GM12878 (cell line): ENCODE measurements at regions not wholly inside any gene's neighbourhood (a gene's known extent, or its start where the extent isn't known, plus 50 kb on each side); places are given as distances from the start of the nearest gene placed in this dataset.

Experiments
- CHD2 ChIP-seq: IDR thresholded peaks from 2 replicates; pipeline ENCODE4 v1.6.1; 2011; ENCODE audit warnings: low read depth, low read length, improper control_type of control experiment, borderline replicate concordance
- JUND ChIP-seq: IDR thresholded peaks from 2 replicates; pipeline ENCODE4 v1.6.1; 2012; ENCODE audit warnings: low read depth, mild to moderate bottlenecking, low read length, improper control_type of control experiment, moderate library complexity
- NFYB ChIP-seq: IDR thresholded peaks from 2 replicates; pipeline ENCODE4 v1.6.1; 2011; ENCODE audit warnings: low read depth, mild to moderate bottlenecking, low read length, improper control_type of control experiment, moderate library complexity; ENCODE audit not compliant: insufficient read depth
- NRF1 ChIP-seq: conservative IDR thresholded peaks from 2 replicates; pipeline ENCODE4 v1.6.1; 2011; ENCODE audit warnings: mild to moderate bottlenecking, low read depth, low read length, improper control_type of control experiment
- PAX5 ChIP-seq: IDR thresholded peaks from 2 replicates; pipeline ENCODE4 v1.6.1; 2011; ENCODE audit warnings: low read depth, low read length, borderline replicate concordance
- POLR2AphosphoS2 ChIP-seq: IDR thresholded peaks from 2 replicates; pipeline ENCODE4 v1.6.1; 2011; ENCODE audit warnings: low read depth, mild to moderate bottlenecking, low read length, improper control_type of control experiment, moderate library complexity
- POLR2AphosphoS5 ChIP-seq: IDR thresholded peaks from 2 replicates; pipeline ENCODE4 v1.6.1; 2011; ENCODE audit warnings: mild to moderate bottlenecking, low read length, inconsistent platforms
- RFX5 ChIP-seq: IDR thresholded peaks from 2 replicates; pipeline ENCODE4 v1.6.1; 2011; ENCODE audit warnings: low read depth, low read length, improper control_type of control experiment
- ZNF274 ChIP-seq: IDR thresholded peaks from one replicate; pipeline ENCODE4 v1.8.0; 2011; ENCODE audit not compliant: insufficient read length, insufficient read depth
- ZSCAN29 ChIP-seq: fragments of 450-650 bp; IDR thresholded peaks from 2 replicates; pipeline ENCODE4 v1.6.1; 2017; ENCODE audit warnings: mild to moderate bottlenecking, moderate library complexity
- TF ChIP-seq, protein P1 (sequence below): fragments of 450-650 bp; conservative IDR thresholded peaks from 2 replicates; pipeline ENCODE4 v1.6.1; 2017; ENCODE audit warnings: mild to moderate bottlenecking, moderate library complexity
- TF ChIP-seq, protein P2 (sequence below), 3 experiments: IDR thresholded peaks in 2 of 3; conservative IDR thresholded peaks in 1 of 3; 2 replicates each; pipeline ENCODE4 v1.5.1; 2011; ENCODE audit warnings: low read depth in 3 of 3, low read length in 3 of 3, mild to moderate bottlenecking in 3 of 3, control low read depth in 2 of 3, moderate library complexity in 2 of 3, inconsistent platforms in 1 of 3, mixed read lengths in 1 of 3; ENCODE audit not compliant: control insufficient read depth in 2 of 3, insufficient read depth in 1 of 3; ENCODE audit errors: extremely low read depth in 1 of 3
- TF ChIP-seq, protein P3 (sequence below): IDR thresholded peaks from 2 replicates; pipeline ENCODE4 v1.6.1; 2012; ENCODE audit warnings: mild to moderate bottlenecking, low read depth, low read length
- TF ChIP-seq, protein P4 (sequence below): fragments of 450-650 bp; IDR thresholded peaks from 2 replicates; pipeline ENCODE4 v1.6.1; 2016; ENCODE audit warnings: mild to moderate bottlenecking

DNA sequence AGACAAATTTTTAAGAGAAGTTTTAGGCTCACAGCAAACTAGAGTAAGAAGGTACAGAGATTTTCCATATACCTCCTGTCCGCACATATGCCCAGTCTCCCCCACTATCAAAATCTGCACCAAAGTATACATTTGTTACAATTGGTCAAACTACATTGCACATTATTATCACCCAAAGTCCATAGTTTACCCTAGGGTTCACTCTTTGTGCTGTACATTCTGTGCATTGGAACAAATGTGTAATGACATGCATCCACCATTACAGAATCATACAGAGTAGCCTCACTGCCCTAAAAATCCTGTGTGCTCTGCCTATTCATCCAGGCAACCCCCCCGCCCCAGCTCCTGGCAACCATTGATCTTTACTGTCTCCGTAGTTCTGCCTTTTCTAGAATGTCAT, 61.7 kb upstream of the SPRED2 start:
- TF ChIP-seq, protein P1, sequence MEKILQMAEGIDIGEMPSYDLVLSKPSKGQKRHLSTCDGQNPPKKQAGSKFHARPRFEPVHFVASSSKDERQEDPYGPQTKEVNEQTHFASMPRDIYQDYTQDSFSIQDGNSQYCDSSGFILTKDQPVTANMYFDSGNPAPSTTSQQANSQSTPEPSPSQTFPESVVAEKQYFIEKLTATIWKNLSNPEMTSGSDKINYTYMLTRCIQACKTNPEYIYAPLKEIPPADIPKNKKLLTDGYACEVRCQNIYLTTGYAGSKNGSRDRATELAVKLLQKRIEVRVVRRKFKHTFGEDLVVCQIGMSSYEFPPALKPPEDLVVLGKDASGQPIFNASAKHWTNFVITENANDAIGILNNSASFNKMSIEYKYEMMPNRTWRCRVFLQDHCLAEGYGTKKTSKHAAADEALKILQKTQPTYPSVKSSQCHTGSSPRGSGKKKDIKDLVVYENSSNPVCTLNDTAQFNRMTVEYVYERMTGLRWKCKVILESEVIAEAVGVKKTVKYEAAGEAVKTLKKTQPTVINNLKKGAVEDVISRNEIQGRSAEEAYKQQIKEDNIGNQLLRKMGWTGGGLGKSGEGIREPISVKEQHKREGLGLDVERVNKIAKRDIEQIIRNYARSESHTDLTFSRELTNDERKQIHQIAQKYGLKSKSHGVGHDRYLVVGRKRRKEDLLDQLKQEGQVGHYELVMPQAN = no peak
- no peak for TF ChIP-seq ZSCAN29
- no peak for TF ChIP-seq PAX5
- TF ChIP-seq NRF1 = no peak
- TF ChIP-seq POLR2AphosphoS2 = no peak
- TF ChIP-seq, protein P2, sequence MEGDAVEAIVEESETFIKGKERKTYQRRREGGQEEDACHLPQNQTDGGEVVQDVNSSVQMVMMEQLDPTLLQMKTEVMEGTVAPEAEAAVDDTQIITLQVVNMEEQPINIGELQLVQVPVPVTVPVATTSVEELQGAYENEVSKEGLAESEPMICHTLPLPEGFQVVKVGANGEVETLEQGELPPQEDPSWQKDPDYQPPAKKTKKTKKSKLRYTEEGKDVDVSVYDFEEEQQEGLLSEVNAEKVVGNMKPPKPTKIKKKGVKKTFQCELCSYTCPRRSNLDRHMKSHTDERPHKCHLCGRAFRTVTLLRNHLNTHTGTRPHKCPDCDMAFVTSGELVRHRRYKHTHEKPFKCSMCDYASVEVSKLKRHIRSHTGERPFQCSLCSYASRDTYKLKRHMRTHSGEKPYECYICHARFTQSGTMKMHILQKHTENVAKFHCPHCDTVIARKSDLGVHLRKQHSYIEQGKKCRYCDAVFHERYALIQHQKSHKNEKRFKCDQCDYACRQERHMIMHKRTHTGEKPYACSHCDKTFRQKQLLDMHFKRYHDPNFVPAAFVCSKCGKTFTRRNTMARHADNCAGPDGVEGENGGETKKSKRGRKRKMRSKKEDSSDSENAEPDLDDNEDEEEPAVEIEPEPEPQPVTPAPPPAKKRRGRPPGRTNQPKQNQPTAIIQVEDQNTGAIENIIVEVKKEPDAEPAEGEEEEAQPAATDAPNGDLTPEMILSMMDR (IDR thresholded peaks at IDR 0.05 in 2 of 3, conservative IDR thresholded peaks at IDR 0.05 in 1 of 3; ENCODE audit: control insufficient read depth in 2 of 3, extremely low read depth in 1 of 3, insufficient read depth in 1 of 3, low read depth in 3 of 3, low read length in 3 of 3) = no peak
- TF ChIP-seq RFX5 = no peak
- no peak for TF ChIP-seq NFYB
- no peak for TF ChIP-seq POLR2AphosphoS5
- no peak for TF ChIP-seq CHD2
- no peak for TF ChIP-seq ZNF274
- TF ChIP-seq, protein P3, sequence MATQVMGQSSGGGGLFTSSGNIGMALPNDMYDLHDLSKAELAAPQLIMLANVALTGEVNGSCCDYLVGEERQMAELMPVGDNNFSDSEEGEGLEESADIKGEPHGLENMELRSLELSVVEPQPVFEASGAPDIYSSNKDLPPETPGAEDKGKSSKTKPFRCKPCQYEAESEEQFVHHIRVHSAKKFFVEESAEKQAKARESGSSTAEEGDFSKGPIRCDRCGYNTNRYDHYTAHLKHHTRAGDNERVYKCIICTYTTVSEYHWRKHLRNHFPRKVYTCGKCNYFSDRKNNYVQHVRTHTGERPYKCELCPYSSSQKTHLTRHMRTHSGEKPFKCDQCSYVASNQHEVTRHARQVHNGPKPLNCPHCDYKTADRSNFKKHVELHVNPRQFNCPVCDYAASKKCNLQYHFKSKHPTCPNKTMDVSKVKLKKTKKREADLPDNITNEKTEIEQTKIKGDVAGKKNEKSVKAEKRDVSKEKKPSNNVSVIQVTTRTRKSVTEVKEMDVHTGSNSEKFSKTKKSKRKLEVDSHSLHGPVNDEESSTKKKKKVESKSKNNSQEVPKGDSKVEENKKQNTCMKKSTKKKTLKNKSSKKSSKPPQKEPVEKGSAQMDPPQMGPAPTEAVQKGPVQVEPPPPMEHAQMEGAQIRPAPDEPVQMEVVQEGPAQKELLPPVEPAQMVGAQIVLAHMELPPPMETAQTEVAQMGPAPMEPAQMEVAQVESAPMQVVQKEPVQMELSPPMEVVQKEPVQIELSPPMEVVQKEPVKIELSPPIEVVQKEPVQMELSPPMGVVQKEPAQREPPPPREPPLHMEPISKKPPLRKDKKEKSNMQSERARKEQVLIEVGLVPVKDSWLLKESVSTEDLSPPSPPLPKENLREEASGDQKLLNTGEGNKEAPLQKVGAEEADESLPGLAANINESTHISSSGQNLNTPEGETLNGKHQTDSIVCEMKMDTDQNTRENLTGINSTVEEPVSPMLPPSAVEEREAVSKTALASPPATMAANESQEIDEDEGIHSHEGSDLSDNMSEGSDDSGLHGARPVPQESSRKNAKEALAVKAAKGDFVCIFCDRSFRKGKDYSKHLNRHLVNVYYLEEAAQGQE = no peak
- no peak for TF ChIP-seq JUND
- TF ChIP-seq, protein P4, sequence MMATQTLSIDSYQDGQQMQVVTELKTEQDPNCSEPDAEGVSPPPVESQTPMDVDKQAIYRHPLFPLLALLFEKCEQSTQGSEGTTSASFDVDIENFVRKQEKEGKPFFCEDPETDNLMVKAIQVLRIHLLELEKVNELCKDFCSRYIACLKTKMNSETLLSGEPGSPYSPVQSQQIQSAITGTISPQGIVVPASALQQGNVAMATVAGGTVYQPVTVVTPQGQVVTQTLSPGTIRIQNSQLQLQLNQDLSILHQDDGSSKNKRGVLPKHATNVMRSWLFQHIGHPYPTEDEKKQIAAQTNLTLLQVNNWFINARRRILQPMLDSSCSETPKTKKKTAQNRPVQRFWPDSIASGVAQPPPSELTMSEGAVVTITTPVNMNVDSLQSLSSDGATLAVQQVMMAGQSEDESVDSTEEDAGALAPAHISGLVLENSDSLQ = no peak
